ENCODE measurements at regions not wholly inside any gene's neighbourhood (a gene's known extent, or its start where the extent isn't known, plus 50 kb on each side); places are given as distances from the start of the nearest gene placed in this dataset.

DNA sequence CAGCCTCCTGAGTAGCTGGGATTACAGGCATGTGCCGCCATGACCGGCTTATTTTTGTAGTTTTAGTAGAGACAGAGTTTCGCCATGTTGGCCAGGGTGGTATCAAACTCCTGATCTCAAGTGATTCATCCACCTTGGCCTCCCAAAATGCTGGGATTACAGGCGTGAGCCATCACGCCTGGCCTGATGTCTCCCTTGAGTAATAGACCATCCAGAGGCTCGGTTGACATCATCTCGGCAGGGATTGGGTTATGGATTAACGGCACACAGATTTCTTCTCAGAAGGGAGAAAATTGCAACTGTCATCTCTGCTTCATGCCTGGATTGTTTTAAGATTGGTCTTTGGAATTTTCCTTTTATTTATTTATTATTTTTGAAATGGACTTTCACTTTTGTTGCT lies 239.2 kb upstream of the LARGE1 start:
- DNase-seq = no peak
- TF ChIP-seq, protein P1, sequence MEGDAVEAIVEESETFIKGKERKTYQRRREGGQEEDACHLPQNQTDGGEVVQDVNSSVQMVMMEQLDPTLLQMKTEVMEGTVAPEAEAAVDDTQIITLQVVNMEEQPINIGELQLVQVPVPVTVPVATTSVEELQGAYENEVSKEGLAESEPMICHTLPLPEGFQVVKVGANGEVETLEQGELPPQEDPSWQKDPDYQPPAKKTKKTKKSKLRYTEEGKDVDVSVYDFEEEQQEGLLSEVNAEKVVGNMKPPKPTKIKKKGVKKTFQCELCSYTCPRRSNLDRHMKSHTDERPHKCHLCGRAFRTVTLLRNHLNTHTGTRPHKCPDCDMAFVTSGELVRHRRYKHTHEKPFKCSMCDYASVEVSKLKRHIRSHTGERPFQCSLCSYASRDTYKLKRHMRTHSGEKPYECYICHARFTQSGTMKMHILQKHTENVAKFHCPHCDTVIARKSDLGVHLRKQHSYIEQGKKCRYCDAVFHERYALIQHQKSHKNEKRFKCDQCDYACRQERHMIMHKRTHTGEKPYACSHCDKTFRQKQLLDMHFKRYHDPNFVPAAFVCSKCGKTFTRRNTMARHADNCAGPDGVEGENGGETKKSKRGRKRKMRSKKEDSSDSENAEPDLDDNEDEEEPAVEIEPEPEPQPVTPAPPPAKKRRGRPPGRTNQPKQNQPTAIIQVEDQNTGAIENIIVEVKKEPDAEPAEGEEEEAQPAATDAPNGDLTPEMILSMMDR (IDR thresholded peaks at IDR 0.05; ENCODE audit: low read depth, low read length) = no peak

DNA sequence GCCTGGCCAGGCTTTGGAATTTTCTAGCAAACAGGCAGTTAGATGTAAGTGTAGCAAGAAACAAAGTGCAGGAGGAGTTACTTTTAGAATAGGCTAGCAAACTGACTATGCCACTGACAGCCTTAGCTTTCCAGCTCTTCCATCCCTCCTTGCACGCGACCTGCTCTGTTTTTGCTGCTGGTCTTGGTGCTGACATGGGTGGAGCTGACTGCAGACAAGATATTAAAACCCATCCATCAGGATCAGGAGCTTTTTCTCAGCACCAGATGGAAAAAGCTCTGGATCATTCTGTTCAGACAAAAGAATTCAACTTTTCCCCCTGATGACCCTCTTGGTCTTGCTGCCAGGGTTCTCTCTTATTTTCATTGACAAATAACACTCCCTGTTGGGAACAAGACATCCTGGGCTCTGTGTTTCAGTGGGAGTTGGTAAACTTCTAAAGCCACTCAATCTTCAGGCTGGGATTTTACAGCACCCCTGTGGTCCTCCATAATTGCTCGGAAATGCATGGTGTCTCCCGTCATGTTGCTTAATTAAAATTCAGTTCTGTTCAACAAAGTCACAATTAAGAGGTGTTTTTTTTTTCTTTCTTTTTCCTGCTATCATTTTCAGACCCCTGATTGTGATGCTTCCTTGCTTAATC lies 240.0 kb upstream of the LARGE1 start:
- TF ChIP-seq, protein P1 (IDR thresholded peaks at IDR 0.05; ENCODE audit: low read depth, low read length) = no peak
- Histone ChIP-seq H3K9me3 (ENCODE audit: severe bottlenecking) (no peaks in the 10 kb centered on the region), H3K27me3 (ENCODE audit: insufficient read depth, low read depth, severe bottlenecking) (no peaks in the 10 kb centered on the region), H3K27ac (no peak overlapping the region), H3K36me3 (no peaks in the 10 kb centered on the region), H3K4me3 (ENCODE audit: low read depth, low read length) (no peak overlapping the region)
- DNase-seq = peak; percentile 47

More for the DNA sequence above, 239.2 kb upstream of the LARGE1 start:
- Histone ChIP-seq H3K27me3 (ENCODE audit: insufficient read depth, low read depth, severe bottlenecking) (no peaks in the 10 kb centered on the region), H3K9me3 (ENCODE audit: severe bottlenecking) (no peaks in the 10 kb centered on the region), H3K27ac (no peak overlapping the region), H3K36me3 (no peaks in the 10 kb centered on the region), H3K4me3 (ENCODE audit: low read depth, low read length) (no peak overlapping the region)

DNA sequence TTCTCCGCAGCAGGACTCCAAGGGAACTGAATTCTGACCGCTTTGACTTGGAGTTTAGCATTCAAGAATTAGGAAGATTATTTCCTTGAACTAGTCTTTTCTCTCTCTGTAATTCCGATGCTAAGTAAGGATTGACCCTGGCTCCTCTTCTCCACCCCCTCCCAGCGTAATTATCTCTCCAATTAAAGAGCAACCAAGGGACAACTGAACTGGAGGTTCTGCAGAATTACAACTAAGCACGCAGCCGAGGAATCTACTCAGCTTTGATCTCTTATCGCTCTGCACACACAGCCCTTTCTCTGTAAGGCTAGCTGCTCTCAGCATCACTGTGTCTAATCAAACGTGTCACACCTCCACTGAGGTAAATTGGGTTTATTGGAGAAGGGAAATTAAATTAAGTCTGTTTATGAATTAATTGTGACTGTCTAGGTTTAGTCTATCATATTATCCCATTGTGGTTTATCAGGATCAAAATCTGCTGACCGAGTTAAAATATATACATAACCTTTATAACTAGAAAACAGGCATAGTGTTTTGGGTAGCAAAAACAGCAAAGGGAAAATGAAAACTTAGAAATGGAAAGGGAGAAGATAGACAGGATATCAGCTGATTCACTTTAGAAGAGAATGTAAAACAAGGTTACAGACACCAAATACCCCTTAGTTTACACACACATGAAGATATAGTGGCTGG lies 241.3 kb upstream of the LARGE1 start:
- H3K9me3 ChIP-seq (ENCODE audit: severe bottlenecking) = no peaks in the 10 kb centered on the region
- TF ChIP-seq, protein P1 (IDR thresholded peaks at IDR 0.05; ENCODE audit: low read depth, low read length) = no peak
- H3K36me3 ChIP-seq = no peaks in the 10 kb centered on the region
- no peaks in the 10 kb centered on the region for H3K27me3 ChIP-seq (ENCODE audit: insufficient read depth, low read depth, severe bottlenecking)
- no peak overlapping the region for H3K27ac ChIP-seq
- H3K4me3 ChIP-seq (ENCODE audit: low read depth, low read length) = no peak overlapping the region
- DNase-seq = peak; percentile 46

DNA sequence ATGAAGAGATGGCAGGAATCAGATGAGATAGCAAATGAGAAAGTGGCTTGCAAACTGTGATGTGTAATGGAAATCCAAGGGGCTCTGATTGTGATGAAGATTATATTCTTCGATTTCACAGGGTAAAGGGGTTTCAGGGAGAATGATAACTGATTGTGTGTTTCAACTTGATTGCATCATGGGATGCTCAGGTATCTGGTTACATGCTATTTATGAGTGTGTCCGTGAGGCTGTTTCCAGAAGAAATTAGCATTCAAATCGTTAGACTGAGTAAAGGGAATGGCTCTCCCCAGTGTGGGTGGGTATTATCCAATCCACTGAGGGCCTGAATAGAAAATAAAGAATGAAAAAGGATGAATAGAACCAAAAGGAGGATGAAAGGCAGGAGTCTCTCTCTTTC lies 278.7 kb upstream of the LARGE1 start:
- H3K27ac ChIP-seq = no peak overlapping the region

DNA sequence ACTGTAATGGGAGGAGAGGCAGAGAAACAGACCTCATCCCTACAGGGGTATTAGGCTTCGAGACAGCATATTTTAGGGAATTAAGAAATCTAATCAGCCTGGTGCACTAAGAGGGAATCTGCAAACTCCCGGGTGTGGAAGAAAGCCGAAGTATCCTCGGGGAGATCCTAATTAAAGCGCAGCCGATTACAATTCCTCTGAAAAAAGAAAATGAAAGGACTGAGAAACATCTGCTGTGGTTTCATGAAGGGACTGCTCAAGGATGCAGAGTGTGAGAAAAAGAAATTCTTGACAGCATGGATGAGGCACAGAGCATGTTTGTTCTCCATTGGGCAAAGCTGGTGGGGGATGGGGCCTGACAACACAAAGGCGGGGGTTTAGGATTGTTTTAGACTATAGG lies 290.0 kb upstream of the LARGE1 start:
- no peaks in the 10 kb centered on the region for H3K27me3 ChIP-seq (ENCODE audit: insufficient read depth, low read depth, severe bottlenecking)
- DNase-seq = peak; percentile 32
- H3K4me3 ChIP-seq (ENCODE audit: low read depth, low read length) = no peak overlapping the region
- H3K27ac ChIP-seq = no peak overlapping the region
- TF ChIP-seq, protein P1 (IDR thresholded peaks at IDR 0.05; ENCODE audit: low read depth, low read length) = no peak
- no peaks in the 10 kb centered on the region for H3K9me3 ChIP-seq (ENCODE audit: severe bottlenecking)
- no peaks in the 10 kb centered on the region for H3K36me3 ChIP-seq

More for the DNA sequence above, 278.7 kb upstream of the LARGE1 start:
- TF ChIP-seq, protein P1 (IDR thresholded peaks at IDR 0.05; ENCODE audit: low read depth, low read length) = no peak
- Histone ChIP-seq H3K9me3 (ENCODE audit: severe bottlenecking) (no peaks in the 10 kb centered on the region), H3K36me3 (no peaks in the 10 kb centered on the region), H3K4me3 (ENCODE audit: low read depth, low read length) (no peak overlapping the region), H3K27me3 (ENCODE audit: insufficient read depth, low read depth, severe bottlenecking) (no peaks in the 10 kb centered on the region)
- DNase-seq = no peak

Measured in WERI-Rb-1 (cell line).